ENCODE measurements at regions not wholly inside any gene's neighbourhood (a gene's known extent, or its start where the extent isn't known, plus 50 kb on each side); places are given as distances from the start of the nearest gene placed in this dataset.

DNA sequence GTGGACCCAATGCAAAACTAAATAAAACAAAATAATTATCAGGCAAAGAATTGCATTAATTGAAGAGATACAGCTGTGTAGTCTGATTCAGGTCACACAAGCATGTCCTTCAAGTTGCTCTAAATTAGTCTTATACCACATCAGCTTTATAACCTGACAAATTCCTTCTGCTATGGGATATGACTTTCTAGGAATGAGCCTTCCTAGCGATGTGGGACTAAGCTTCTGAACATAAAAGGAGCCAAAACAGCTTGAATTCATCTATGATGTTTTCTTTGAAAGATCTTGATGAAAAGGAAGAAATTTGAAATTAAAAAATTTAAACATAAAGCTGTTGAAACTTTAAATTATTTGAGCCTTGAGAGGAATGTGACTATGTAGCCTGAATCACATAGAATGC, 1409.1 kb downstream of the CDH11 start:
- no peaks in the 10 kb centered on the region for H3K36me3 ChIP-seq
- H3K9me3 ChIP-seq = no peaks in the 10 kb centered on the region
- H3K4me1 ChIP-seq = no peaks in the 10 kb centered on the region
- no peaks in the 10 kb centered on the region for H3K27me3 ChIP-seq
- DNase-seq (no peak), ATAC-seq (no peak), FAIRE-seq (no peak)
- H3K4me3 ChIP-seq = no peak overlapping the region
- intact Hi-C loops (cut with DNase I) = no loop called here
- WGBS, 2 donors = 89 to 96% methylated on average over 1 of the region's 1 CpG
- no peak overlapping the region for H3K27ac ChIP-seq
- no peak for TF ChIP-seq CTCF (IDR thresholded peaks at IDR 0.05)

- peaks cover 0 to 7% (median 0%) of the 10 kb centered on the region in 3 donors for H3K4me1 ChIP-seq
- no peaks in the 10 kb centered on the region for H3K27me3 ChIP-seq
- no peak for TF ChIP-seq CTCF (IDR thresholded peaks at IDR 0.05)
- no peaks in the 10 kb centered on the region for H3K36me3 ChIP-seq
- intact Hi-C loops (cut with DNase I) = no loop called here
- H3K27ac ChIP-seq = no peak overlapping the region
- ATAC-seq (peak; percentile 17 to 38 (median 28)), FAIRE-seq (no peak), DNase-seq (no peak)
- H3K4me3 ChIP-seq = no peak overlapping the region
- H3K9me3 ChIP-seq = no peaks in the 10 kb centered on the region
- 60 to 62% methylated on average over 13 of the region's 13 CpGs for WGBS, 2 donors
Observed at GRCh38 chr16:63703612-63704011, 1418.3 kb downstream of the CDH11 start.

GRCh38 chr16:63702981-63703590, 1418.8 kb downstream of the CDH11 start:
- no peak for TF ChIP-seq CTCF (IDR thresholded peaks at IDR 0.05)
- intact Hi-C loops (cut with DNase I) = no loop called here
- Histone ChIP-seq H3K9me3 (no peaks in the 10 kb centered on the region), H3K4me3 (no peak overlapping the region), H3K27me3 (no peaks in the 10 kb centered on the region), H3K36me3 (no peaks in the 10 kb centered on the region), H3K27ac (no peak overlapping the region), H3K4me1 (peaks cover 0 to 7% (median 0%) of the 10 kb centered on the region in 3 donors)
- FAIRE-seq (no peak), DNase-seq (peak; percentile 43 to 61 (median 56)), ATAC-seq (peak; percentile 82 to 99 (median 92))
- WGBS, 2 donors = 16 to 17% methylated on average over 11 of the region's 11 CpGs

DNA sequence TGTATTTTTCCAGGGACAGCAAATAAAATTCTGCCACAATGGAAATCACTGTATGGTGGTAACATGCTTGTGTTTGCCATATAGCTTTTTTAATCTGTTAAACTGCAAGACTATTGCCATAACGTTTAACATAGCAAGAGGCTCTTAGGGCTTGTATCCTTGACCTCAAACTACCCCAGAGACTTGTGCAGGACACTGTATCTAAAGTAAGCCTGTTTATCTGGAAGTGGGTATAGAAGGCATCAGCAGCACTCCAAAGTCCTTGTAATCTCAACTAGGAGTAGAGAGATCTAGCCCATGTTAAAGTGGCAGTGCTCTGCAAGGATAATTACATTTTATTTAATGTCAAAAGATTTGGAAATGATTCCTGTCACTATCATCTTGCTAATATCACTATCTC, 1424.1 kb downstream of the CDH11 start:
- intact Hi-C loops (cut with DNase I) = no loop called here
- H3K27ac ChIP-seq = no peak overlapping the region
- H3K36me3 ChIP-seq = no peaks in the 10 kb centered on the region
- H3K4me1 ChIP-seq = peaks cover 0 to 6% (median 6%) of the 10 kb centered on the region in 3 donors
- H3K9me3 ChIP-seq = no peaks in the 10 kb centered on the region
- H3K4me3 ChIP-seq = no peak overlapping the region
- no peak for ATAC-seq
- DNase-seq = no peak
- no peaks in the 10 kb centered on the region for H3K27me3 ChIP-seq
- FAIRE-seq = no peak
- WGBS, 2 donors = 6 to 7% methylated on average over 1 of the region's 1 CpG
- TF ChIP-seq CTCF (IDR thresholded peaks at IDR 0.05) = no peak

DNA sequence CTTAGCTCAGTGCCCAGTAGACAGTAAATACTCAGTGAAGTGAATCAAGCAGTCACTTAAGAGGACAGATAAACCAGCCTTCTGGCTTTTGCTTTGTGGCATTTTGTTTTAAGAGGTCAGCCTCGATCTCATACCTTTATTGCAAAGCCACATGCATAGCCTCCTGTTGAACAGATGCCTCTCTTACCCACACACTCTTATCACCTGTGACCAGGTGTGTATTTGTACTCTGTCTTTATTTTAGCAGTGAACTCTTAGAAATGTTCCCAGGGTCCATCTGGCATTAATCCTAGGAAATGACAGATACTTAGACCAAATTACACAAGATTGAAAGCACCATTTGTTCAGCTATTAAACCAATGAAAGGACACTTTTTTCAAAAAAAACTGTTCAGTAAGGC, 1426.5 kb downstream of the CDH11 start:
- intact Hi-C loops (cut with DNase I) = no loop called here
- no peak overlapping the region for H3K27ac ChIP-seq
- DNase-seq = no peak

More for the DNA sequence above, 1426.5 kb downstream of the CDH11 start:
- Histone ChIP-seq H3K36me3 (no peaks in the 10 kb centered on the region), H3K9me3 (no peaks in the 10 kb centered on the region), H3K27me3 (no peaks in the 10 kb centered on the region), H3K4me3 (no peak overlapping the region), H3K4me1 (peaks cover 0 to 6% (median 5%) of the 10 kb centered on the region in 3 donors)
- FAIRE-seq (no peak), ATAC-seq (peak; percentile 64 to 88 (median 76))
- WGBS, 2 donors = 4 to 10% methylated on average over 1 of the region's 1 CpG
- TF ChIP-seq CTCF (IDR thresholded peaks at IDR 0.05) = no peak

Data from pancreas (tissue), 10 donors.